ENCODE measurements at regions not wholly inside any gene's neighbourhood (a gene's known extent, or its start where the extent isn't known, plus 50 kb on each side); places are given as distances from the start of the nearest gene placed in this dataset.

DNA sequence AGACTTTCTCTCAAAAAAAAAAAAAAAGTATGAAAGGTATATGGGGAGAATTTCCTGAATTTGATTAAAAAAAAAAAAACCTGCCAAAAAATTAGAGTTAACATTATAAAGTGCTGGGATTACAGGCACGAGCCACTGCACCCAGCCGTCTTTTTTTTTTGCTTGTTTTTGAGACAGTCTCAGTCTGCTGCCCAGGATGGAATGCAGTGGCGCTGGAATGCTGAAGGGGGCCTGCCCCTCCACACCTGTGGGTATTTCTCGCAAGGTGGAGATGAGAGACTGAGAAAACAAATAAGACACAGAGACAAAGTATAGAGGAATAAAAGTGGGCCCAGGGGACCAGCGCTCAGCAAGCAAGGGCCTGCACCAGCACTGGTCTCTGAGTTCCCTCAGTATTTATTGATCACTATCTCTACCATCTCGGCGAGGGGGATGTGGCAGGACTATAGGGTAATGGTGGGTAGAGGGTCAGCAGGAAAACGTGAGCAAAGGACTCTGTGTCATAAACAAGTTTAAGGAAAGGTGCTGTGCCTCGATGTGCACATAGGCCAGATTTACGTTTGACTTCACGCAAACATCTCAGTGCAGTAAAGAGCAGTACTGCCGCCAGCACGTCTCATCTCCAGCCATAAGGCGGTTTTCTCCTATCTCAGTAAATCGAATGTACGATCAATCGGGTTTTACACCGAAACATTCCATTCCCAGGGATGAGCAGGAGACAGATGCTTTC, 117.2 kb downstream of the GOSR1 start:
- no peak overlapping the region for H3K9ac ChIP-seq
- TF ChIP-seq, protein P1, sequence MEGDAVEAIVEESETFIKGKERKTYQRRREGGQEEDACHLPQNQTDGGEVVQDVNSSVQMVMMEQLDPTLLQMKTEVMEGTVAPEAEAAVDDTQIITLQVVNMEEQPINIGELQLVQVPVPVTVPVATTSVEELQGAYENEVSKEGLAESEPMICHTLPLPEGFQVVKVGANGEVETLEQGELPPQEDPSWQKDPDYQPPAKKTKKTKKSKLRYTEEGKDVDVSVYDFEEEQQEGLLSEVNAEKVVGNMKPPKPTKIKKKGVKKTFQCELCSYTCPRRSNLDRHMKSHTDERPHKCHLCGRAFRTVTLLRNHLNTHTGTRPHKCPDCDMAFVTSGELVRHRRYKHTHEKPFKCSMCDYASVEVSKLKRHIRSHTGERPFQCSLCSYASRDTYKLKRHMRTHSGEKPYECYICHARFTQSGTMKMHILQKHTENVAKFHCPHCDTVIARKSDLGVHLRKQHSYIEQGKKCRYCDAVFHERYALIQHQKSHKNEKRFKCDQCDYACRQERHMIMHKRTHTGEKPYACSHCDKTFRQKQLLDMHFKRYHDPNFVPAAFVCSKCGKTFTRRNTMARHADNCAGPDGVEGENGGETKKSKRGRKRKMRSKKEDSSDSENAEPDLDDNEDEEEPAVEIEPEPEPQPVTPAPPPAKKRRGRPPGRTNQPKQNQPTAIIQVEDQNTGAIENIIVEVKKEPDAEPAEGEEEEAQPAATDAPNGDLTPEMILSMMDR (IDR thresholded peaks at IDR 0.05) = no peak
- no peaks in the 10 kb centered on the region for H3K4me1 ChIP-seq
- no peak overlapping the region for H3K27ac ChIP-seq
- no peaks in the 10 kb centered on the region for H3K27me3 ChIP-seq (ENCODE audit: control insufficient read depth, insufficient read depth, low read length)
- H3K4me3 ChIP-seq (ENCODE audit: low read depth, low read length) = no peak overlapping the region
- H2AFZ ChIP-seq = no peak overlapping the region
- no peaks in the 10 kb centered on the region for H3K9me3 ChIP-seq (ENCODE audit: control insufficient read depth, low read length)
- no peaks in the 10 kb centered on the region for H3K79me2 ChIP-seq
- H3K36me3 ChIP-seq (ENCODE audit: control insufficient read depth, insufficient read depth, low read length) = no peaks in the 10 kb centered on the region
- H3K4me2 ChIP-seq (ENCODE audit: low read length) = no peak overlapping the region

DNA sequence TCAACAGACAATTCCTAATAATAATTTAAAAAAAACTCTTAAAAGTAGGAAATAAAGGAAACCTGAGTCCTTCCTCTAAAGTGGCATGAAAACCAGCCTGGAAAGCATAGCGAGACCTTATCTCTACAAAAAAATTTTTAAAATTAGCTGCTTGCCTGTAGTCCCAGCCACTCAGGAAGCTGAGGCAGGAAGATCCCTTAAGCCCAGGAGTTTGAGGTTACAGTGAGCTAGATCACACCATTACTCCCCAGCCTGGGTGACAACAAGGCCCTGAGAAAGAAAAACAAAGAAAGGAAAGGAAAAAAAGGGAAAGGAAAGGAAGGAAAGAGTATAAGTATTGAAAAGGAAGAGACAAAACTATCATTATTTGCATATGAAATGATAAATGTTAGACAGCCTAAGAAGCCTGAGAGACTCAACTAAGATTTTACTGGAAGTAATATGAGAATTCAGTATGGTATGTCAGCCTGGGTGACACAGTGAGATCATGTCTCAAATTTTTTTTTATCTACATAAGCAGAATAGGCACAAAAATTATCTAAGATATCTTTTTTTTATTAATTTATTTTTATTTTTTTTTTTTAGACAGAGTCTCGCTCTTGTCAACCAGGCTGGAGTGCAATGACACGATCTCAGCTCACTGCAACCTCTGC, 113.0 kb downstream of the GOSR1 start:
- Histone ChIP-seq H3K4me2 (ENCODE audit: low read length) (no peak overlapping the region), H2AFZ (peak overlapping the region; percentile 83), H3K27ac (peak overlapping the region; percentile 61), H3K79me2 (no peaks in the 10 kb centered on the region), H3K4me3 (ENCODE audit: low read depth, low read length) (no peak overlapping the region), H3K9me3 (ENCODE audit: control insufficient read depth, low read length) (no peaks in the 10 kb centered on the region), H3K27me3 (ENCODE audit: control insufficient read depth, insufficient read depth, low read length) (no peaks in the 10 kb centered on the region), H3K9ac (no peak overlapping the region), H3K36me3 (ENCODE audit: control insufficient read depth, insufficient read depth, low read length) (no peaks in the 10 kb centered on the region), H3K4me1 (no peaks in the 10 kb centered on the region)
- TF ChIP-seq, protein P1 (IDR thresholded peaks at IDR 0.05) = no peak

DNA sequence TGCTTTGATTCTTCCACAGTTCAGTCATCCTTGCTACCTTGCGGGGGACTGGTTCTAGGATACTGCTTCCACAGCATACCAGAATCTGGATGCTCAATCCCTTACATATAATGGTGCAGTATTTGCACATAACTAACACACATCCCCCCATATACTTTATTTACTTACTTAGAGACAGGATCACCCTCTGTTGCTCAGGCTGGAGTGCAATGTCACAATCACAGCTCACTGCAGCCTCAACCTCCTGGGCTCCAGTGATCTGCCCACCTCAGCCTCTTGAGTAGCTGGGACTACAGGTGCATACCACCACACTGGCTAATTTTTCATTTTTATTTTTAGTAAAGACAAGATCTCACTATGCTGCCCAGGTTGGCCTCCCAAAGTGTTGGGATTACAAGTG, 112.2 kb downstream of the GOSR1 start:
- no peaks in the 10 kb centered on the region for H3K79me2 ChIP-seq
- H3K36me3 ChIP-seq (ENCODE audit: control insufficient read depth, insufficient read depth, low read length) = no peaks in the 10 kb centered on the region

DNA sequence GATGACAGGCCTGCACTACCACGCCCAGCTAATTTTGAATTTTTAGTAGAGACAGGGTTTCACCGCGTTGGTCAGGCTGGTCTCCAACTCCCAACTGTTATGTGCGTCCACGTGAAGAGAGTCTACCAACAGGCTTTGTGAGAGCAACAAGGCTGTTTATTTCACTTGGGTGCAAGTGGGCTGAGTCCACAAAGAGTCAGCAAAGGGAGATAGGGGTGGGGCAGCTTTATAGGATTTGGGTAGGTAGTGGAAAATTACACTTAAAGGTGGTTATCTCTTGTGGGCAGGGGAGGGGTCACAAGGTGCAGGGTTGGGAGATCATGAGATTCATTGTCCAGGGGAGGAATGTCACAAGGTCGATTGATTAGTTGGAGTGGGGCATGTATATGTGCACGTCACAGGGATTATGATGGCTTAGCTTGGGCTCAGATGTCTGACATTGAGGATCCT, 111.6 kb downstream of the GOSR1 start:
- H3K36me3 ChIP-seq (ENCODE audit: control insufficient read depth, insufficient read depth, low read length) = no peaks in the 10 kb centered on the region
- H3K4me1 ChIP-seq = no peaks in the 10 kb centered on the region
- no peak overlapping the region for H3K9ac ChIP-seq
- H3K79me2 ChIP-seq = no peaks in the 10 kb centered on the region
- H3K27me3 ChIP-seq (ENCODE audit: control insufficient read depth, insufficient read depth, low read length) = no peaks in the 10 kb centered on the region
- TF ChIP-seq, protein P1 (IDR thresholded peaks at IDR 0.05) = no peak
- no peak overlapping the region for H2AFZ ChIP-seq
- no peaks in the 10 kb centered on the region for H3K9me3 ChIP-seq (ENCODE audit: control insufficient read depth, low read length)
- no peak overlapping the region for H3K4me2 ChIP-seq (ENCODE audit: low read length)
- H3K27ac ChIP-seq = no peak overlapping the region
- H3K4me3 ChIP-seq (ENCODE audit: low read depth, low read length) = no peak overlapping the region

More for the DNA sequence above, 112.2 kb downstream of the GOSR1 start:
- no peak overlapping the region for H2AFZ ChIP-seq
- H3K4me2 ChIP-seq (ENCODE audit: low read length) = no peak overlapping the region
- H3K9ac ChIP-seq = no peak overlapping the region
- no peaks in the 10 kb centered on the region for H3K4me1 ChIP-seq
- no peak overlapping the region for H3K4me3 ChIP-seq (ENCODE audit: low read depth, low read length)
- H3K9me3 ChIP-seq (ENCODE audit: control insufficient read depth, low read length) = no peaks in the 10 kb centered on the region
- TF ChIP-seq, protein P1 (IDR thresholded peaks at IDR 0.05) = no peak
- H3K27ac ChIP-seq = no peak overlapping the region
- no peaks in the 10 kb centered on the region for H3K27me3 ChIP-seq (ENCODE audit: control insufficient read depth, insufficient read depth, low read length)
